CD14-positive monocyte (primary cell): ENCODE measurements at regions not wholly inside any gene's neighbourhood (a gene's known extent, or its start where the extent isn't known, plus 50 kb on each side); places are given as distances from the start of the nearest gene placed in this dataset.

Experiments used
- DNase-seq, 3 donors: peaks; one replicate each; pipeline ENCODE4 v3.0.0-alpha.2; 2011 to 2022
- H2AFZ ChIP-seq: 2 replicates; pipeline ENCODE4 v1.6.0; 2012; ENCODE audit warnings: mild to moderate bottlenecking, low read depth, low read length, inconsistent platforms; ENCODE audit not compliant: insufficient read depth, poor library complexity, severe bottlenecking
- H3K27ac ChIP-seq, 2 donors: 1 replicate in 1 of 2; 2 replicates in 1 of 2; pipeline ENCODE4 v1.5.1; 2012 to 2013; ENCODE audit warnings: low read length in 2 of 2, control low read depth in 1 of 2, inconsistent platforms in 1 of 2, low read depth in 1 of 2, mild to moderate bottlenecking in 1 of 2
- H3K27me3 ChIP-seq, 2 donors: one replicate each; pipeline versions ENCODE4 v1.6.0 to v1.6.1; 2011 to 2013; ENCODE audit warnings: low read length in 2 of 2; ENCODE audit not compliant: control insufficient read depth in 2 of 2, insufficient read depth in 2 of 2
- H3K36me3 ChIP-seq, 2 donors: replicated peaks in 1 of 2; 1 replicate in 1 of 2; 2 replicates in 1 of 2; pipeline versions ENCODE4 v1.5.1 to v1.6.1; 2012 to 2013; ENCODE audit warnings: low read length in 2 of 2, control low read depth in 1 of 2, inconsistent platforms in 1 of 2, mild to moderate bottlenecking in 1 of 2; ENCODE audit not compliant: insufficient read depth in 2 of 2, control insufficient read depth in 1 of 2
- H3K4me1 ChIP-seq, 2 donors: 1 replicate in 1 of 2; 2 replicates in 1 of 2; pipeline versions ENCODE4 v1.5.1 to v1.6.1; 2012 to 2013; ENCODE audit warnings: low read length in 2 of 2, control low read depth in 1 of 2, inconsistent platforms in 1 of 2, mild to moderate bottlenecking in 1 of 2, moderate library complexity in 1 of 2; ENCODE audit not compliant: insufficient read depth in 2 of 2, control insufficient read depth in 1 of 2
- H3K4me2 ChIP-seq: replicated peaks from 2 replicates; pipeline ENCODE3; 2012; ENCODE audit warnings: low read length, moderate library complexity, mild to moderate bottlenecking; ENCODE audit not compliant: poor library complexity, severe bottlenecking; ENCODE audit errors: extremely low read depth
- H3K4me3 ChIP-seq, 3 experiments: fragments of 200-600 bp in 1 of 3; sonication (generic) in 1 of 3; replicated peaks in 1 of 3; 1 replicate in 2 of 3; 2 replicates in 1 of 3; pipeline ENCODE4 v1.5.1; 2011 to 2013; ENCODE audit warnings: low read length in 3 of 3, mild to moderate bottlenecking in 3 of 3, control low read depth in 2 of 3, low read depth in 2 of 3, inconsistent platforms in 1 of 3, moderate library complexity in 1 of 3
- H3K79me2 ChIP-seq: 2 replicates; pipeline ENCODE4 v1.6.0; 2012; ENCODE audit warnings: mild to moderate bottlenecking, control low read depth, inconsistent platforms, low read length, moderate library complexity; ENCODE audit not compliant: insufficient read depth
- H3K9ac ChIP-seq: 2 replicates; pipeline ENCODE4 v1.6.0; 2017; ENCODE audit warnings: low read length, mild to moderate bottlenecking; ENCODE audit not compliant: insufficient read depth, poor library complexity, severe bottlenecking
- H3K9me3 ChIP-seq, 2 donors: replicated peaks in 1 of 2; 1 replicate in 1 of 2; 2 replicates in 1 of 2; pipeline versions ENCODE4 v1.5.1 to v1.6.1; 2012 to 2013; ENCODE audit warnings: low read length in 2 of 2, control low read depth in 1 of 2; ENCODE audit not compliant: control insufficient read depth in 1 of 2, insufficient read depth in 1 of 2
- H4K20me1 ChIP-seq: 2 replicates; pipeline ENCODE4 v1.6.0; 2012; ENCODE audit warnings: mild to moderate bottlenecking, low read length, control low read depth, moderate library complexity; ENCODE audit not compliant: insufficient read depth
- H3K27ac Mint-ChIP-seq, 7 donors: one replicate each; pipeline ENCODE4 v1.8.0; 2020; ENCODE audit warnings: mild to moderate bottlenecking in 7 of 7, mixed read lengths in 7 of 7, moderate library complexity in 6 of 7, inconsistent platforms in 2 of 7
- H3K27me3 Mint-ChIP-seq, 3 donors: one replicate each; pipeline ENCODE4 v1.8.0; 2021 to 2022; ENCODE audit warnings: low read depth in 3 of 3, mild to moderate bottlenecking in 3 of 3, mixed read lengths in 3 of 3, moderate library complexity in 3 of 3, inconsistent platforms in 1 of 3
- H3K36me3 Mint-ChIP-seq, 2 donors: one replicate each; pipeline ENCODE4 v1.8.0; 2020; ENCODE audit warnings: mixed read lengths in 2 of 2, inconsistent platforms in 1 of 2, mild to moderate bottlenecking in 1 of 2
- H3K4me1 Mint-ChIP-seq: one replicate; pipeline ENCODE4 v1.8.0; 2020; ENCODE audit warnings: mild to moderate bottlenecking, mixed read lengths
- H3K4me3 Mint-ChIP-seq, 2 donors: one replicate each; pipeline ENCODE4 v1.8.0; 2020; ENCODE audit warnings: mild to moderate bottlenecking in 2 of 2, mixed read lengths in 2 of 2, moderate library complexity in 1 of 2
- H3K9me3 Mint-ChIP-seq, 7 donors: one replicate each; pipeline ENCODE4 v1.8.0; 2020 to 2022; ENCODE audit warnings: mixed read lengths in 7 of 7, mild to moderate bottlenecking in 6 of 7, moderate library complexity in 6 of 7, inconsistent platforms in 2 of 7
- WGBS: methylation state at CpG from one replicate; pipeline ENCODE4 v1.1.5; 2013; ENCODE audit warnings: missing lambda C conversion rate; ENCODE audit not compliant: insufficient coverage; 5-methylcytosine and 5-hydroxymethylcytosine counted together
- intact Hi-C, 2 donors: fragments of 100-400 bp; cut with micrococcal nuclease; formaldehyde crosslinking; loops; one replicate each; pipeline versions ENCODE4 v1.15.0 to v1.15.1; 2023
- TF ChIP-seq, protein P1 (sequence below): fragments of 200-600 bp; IDR thresholded peaks from one replicate; pipeline ENCODE4 v1.8.0; 2022; ENCODE audit warnings: antibody characterized with exemption, mild to moderate bottlenecking

GRCh38 chr3:177683586-177683985 is 486.3 kb upstream of the TBL1XR1 start:
- intact Hi-C loops: no loop called here
- no peaks in the 10 kb centered on the region for H4K20me1 ChIP-seq
- Mint-ChIP-seq H3K27me3 (peaks cover 0 to 5% (median 3%) of the 10 kb centered on the region in 3 donors), H3K36me3 (no peaks in the 10 kb centered on the region), H3K9me3 (no peaks in the 10 kb centered on the region), H3K4me3 (no peak overlapping the region), H3K4me1 (peaks cover 16% of the 10 kb centered on the region), H3K27ac (no peak overlapping the region)
- TF ChIP-seq, protein P1, sequence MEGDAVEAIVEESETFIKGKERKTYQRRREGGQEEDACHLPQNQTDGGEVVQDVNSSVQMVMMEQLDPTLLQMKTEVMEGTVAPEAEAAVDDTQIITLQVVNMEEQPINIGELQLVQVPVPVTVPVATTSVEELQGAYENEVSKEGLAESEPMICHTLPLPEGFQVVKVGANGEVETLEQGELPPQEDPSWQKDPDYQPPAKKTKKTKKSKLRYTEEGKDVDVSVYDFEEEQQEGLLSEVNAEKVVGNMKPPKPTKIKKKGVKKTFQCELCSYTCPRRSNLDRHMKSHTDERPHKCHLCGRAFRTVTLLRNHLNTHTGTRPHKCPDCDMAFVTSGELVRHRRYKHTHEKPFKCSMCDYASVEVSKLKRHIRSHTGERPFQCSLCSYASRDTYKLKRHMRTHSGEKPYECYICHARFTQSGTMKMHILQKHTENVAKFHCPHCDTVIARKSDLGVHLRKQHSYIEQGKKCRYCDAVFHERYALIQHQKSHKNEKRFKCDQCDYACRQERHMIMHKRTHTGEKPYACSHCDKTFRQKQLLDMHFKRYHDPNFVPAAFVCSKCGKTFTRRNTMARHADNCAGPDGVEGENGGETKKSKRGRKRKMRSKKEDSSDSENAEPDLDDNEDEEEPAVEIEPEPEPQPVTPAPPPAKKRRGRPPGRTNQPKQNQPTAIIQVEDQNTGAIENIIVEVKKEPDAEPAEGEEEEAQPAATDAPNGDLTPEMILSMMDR: no peak
- H3K4me2 ChIP-seq: no peak overlapping the region
- H2AFZ ChIP-seq: no peak overlapping the region
- H3K4me3 ChIP-seq: no peak overlapping the region
- no peaks in the 10 kb centered on the region for H3K79me2 ChIP-seq
- DNase-seq: no peak
- no peaks in the 10 kb centered on the region for H3K4me1 ChIP-seq
- WGBS: no CpG with 5 or more reads among the region's 3 CpGs
- H3K27me3 ChIP-seq: no peaks in the 10 kb centered on the region
- no peaks in the 10 kb centered on the region for H3K36me3 ChIP-seq
- no peak overlapping the region for H3K9ac ChIP-seq
- H3K27ac ChIP-seq: no peak overlapping the region
- no peaks in the 10 kb centered on the region for H3K9me3 ChIP-seq

DNA sequence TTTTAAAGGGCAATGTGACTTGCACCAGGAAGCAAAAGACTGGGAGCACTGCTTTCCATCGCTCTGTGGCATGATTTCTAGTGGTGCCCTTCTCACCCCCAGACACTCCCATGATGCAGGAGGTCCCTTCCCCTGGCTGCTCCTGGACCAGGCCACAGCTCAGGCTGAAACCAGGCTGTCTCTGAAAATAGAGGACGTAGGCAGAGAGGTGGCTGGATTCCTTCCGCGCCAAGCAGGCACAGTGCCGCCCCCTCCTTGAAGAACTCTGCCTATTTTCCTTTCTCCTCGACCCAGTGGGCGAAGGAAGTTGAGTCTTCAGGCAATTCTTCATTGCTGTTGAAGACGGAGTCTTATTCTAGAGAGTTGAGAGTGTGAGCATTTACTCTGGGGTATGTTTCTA is 489.4 kb upstream of the TBL1XR1 start:
- H3K9me3 ChIP-seq: no peaks in the 10 kb centered on the region
- no peaks in the 10 kb centered on the region for H3K4me1 ChIP-seq
- WGBS: 100% methylated on average over 1 of the region's 8 CpGs
- H3K27ac Mint-ChIP-seq: no peak overlapping the region
- H3K27me3 ChIP-seq: no peaks in the 10 kb centered on the region
- peaks cover 0 to 5% (median under 1%) of the 10 kb centered on the region in 3 donors for H3K27me3 Mint-ChIP-seq
- no peaks in the 10 kb centered on the region for H3K79me2 ChIP-seq
- H3K27ac ChIP-seq: no peak overlapping the region
- no peaks in the 10 kb centered on the region for H4K20me1 ChIP-seq
- peaks cover 8% of the 10 kb centered on the region for H3K4me1 Mint-ChIP-seq
- no peaks in the 10 kb centered on the region for H3K36me3 ChIP-seq
- no peak overlapping the region for H2AFZ ChIP-seq
- intact Hi-C loops: no loop called here
- no peaks in the 10 kb centered on the region for H3K9me3 Mint-ChIP-seq
- TF ChIP-seq, protein P1: no peak
- no peak overlapping the region for H3K4me2 ChIP-seq
- no peak overlapping the region for H3K9ac ChIP-seq
- H3K4me3 ChIP-seq: no peak overlapping the region
- no peak for DNase-seq
- no peaks in the 10 kb centered on the region for H3K36me3 Mint-ChIP-seq
- no peak overlapping the region for H3K4me3 Mint-ChIP-seq
